Lower leg skin (tissue), 4 donors: ENCODE measurements at regions not wholly inside any gene's neighbourhood (a gene's known extent, or its start where the extent isn't known, plus 50 kb on each side); places are given as distances from the start of the nearest gene placed in this dataset.
"Not testable (repeated sequence)": the region's sequence is repeated elsewhere in the genome, so short reads cannot be mapped to it uniquely, and the experiment has no call there.

Source experiments
- DNase-seq, 2 donors: peaks; one replicate each; pipeline ENCODE4 v3.0.0-alpha.2; 2019; ENCODE audit warnings: low spot score in 2 of 2
- H3K4me3 ChIP-seq: fragments of 200-600 bp; sonication (generic); 2 replicates; pipeline ENCODE4 v1.5.1; 2017; ENCODE audit warnings: mild to moderate bottlenecking, low read depth; ENCODE audit not compliant: poor library complexity, severe bottlenecking
- POLR2A ChIP-seq, 2 donors: fragments of 450-650 bp; IDR thresholded peaks; one replicate each; pipeline ENCODE4 v1.6.1; 2016 to 2017; ENCODE audit warnings: antibody characterized with exemption in 2 of 2, mild to moderate bottlenecking in 1 of 2, moderate library complexity in 1 of 2
- WGBS, 2 donors: methylation state at CpG; one replicate each; pipeline ENCODE4 v1.1.5; 2018; 5-methylcytosine and 5-hydroxymethylcytosine counted together
- intact Hi-C: fragments of 100-400 bp; cut with DNase I; formaldehyde crosslinking; loops from one replicate; pipeline ENCODE4 v1.15.0; 2023; ENCODE audit warnings: low total_unique reads
- TF ChIP-seq, protein P1 (sequence below), 3 donors: fragments of 450-650 bp; IDR thresholded peaks; one replicate each; pipeline ENCODE4 v1.5.1; 2016; ENCODE audit warnings: antibody characterized with exemption in 3 of 3, mild to moderate bottlenecking in 3 of 3, moderate library complexity in 2 of 3

DNA sequence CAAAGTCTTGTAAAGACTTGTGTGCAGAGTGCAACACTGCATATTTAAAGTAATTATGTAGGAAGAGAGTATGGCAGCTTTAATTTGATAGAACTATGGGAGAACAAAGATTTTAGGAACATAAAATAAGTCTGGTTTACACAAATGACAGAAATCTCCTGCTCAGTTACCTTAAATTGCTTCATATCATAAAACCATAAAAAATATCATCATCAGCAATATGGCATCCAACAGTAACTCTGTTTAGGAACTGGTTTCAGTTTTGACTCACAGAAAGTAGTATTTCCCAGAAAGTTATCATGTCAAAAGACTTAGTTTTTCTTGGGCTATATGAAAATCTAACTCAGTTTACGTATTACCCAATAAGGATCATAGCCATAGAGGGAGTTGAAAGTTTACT is 292.1 kb upstream of the PMFBP1 start:
- DNase-seq = no peak
- intact Hi-C loops = no loop called here
- TF ChIP-seq, protein P1, sequence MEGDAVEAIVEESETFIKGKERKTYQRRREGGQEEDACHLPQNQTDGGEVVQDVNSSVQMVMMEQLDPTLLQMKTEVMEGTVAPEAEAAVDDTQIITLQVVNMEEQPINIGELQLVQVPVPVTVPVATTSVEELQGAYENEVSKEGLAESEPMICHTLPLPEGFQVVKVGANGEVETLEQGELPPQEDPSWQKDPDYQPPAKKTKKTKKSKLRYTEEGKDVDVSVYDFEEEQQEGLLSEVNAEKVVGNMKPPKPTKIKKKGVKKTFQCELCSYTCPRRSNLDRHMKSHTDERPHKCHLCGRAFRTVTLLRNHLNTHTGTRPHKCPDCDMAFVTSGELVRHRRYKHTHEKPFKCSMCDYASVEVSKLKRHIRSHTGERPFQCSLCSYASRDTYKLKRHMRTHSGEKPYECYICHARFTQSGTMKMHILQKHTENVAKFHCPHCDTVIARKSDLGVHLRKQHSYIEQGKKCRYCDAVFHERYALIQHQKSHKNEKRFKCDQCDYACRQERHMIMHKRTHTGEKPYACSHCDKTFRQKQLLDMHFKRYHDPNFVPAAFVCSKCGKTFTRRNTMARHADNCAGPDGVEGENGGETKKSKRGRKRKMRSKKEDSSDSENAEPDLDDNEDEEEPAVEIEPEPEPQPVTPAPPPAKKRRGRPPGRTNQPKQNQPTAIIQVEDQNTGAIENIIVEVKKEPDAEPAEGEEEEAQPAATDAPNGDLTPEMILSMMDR (IDR thresholded peaks at IDR 0.05) = no peak
- TF ChIP-seq POLR2A (IDR thresholded peaks at IDR 0.05) = no peak
- WGBS, 2 donors = 96% methylated on average over 1 of the region's 1 CpG
- H3K4me3 ChIP-seq = no peak overlapping the region

GRCh38 chr16:72458035-72458434 is 286.1 kb upstream of the PMFBP1 start:
- TF ChIP-seq POLR2A (IDR thresholded peaks at IDR 0.05) = no peak
- TF ChIP-seq, protein P1 (IDR thresholded peaks at IDR 0.05) = no peak
- DNase-seq = no peak
- WGBS, 2 donors = 82 to 94% methylated on average over 2 of the region's 2 CpGs
- intact Hi-C loops = no loop called here
- no peak overlapping the region for H3K4me3 ChIP-seq

- intact Hi-C loops = no loop called here
- no peak overlapping the region for H3K4me3 ChIP-seq
- 94 to 96% methylated on average over 4 of the region's 4 CpGs for WGBS, 2 donors
- TF ChIP-seq, protein P1 (IDR thresholded peaks at IDR 0.05) = no peak
- no peak for TF ChIP-seq POLR2A (IDR thresholded peaks at IDR 0.05)
- no peak for DNase-seq
Measured at GRCh38 chr16:72457243-72457940, 285.4 kb upstream of the PMFBP1 start.

- no peak for TF ChIP-seq POLR2A (IDR thresholded peaks at IDR 0.05)
- TF ChIP-seq, protein P1 (IDR thresholded peaks at IDR 0.05) = no peak
- intact Hi-C loops = no loop called here
- 67 to 71% methylated on average over 2 of the region's 2 CpGs for WGBS, 2 donors
- no peak overlapping the region for H3K4me3 ChIP-seq
- no peak for DNase-seq
Measured at GRCh38 chr16:72455743-72456659, 284.0 kb upstream of the PMFBP1 start.

DNA sequence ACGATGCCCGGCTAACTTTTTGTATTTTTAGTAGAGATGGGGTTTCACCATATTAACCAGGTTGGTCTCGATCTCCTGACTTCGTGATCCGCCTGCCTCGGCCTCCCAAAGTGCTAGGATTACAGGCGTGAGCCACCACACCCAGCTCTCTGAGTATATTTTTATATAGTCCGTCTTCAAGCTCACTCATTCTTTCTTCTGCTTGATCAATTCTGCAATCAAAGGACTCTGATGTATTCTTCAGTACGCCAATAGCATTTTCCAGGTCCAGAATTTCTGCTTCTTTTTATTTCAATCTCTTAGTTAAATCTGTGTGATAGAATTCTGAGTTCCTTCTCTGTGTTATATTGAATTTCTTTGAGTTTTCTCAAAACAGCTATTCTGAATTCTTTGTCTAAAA is 281.9 kb upstream of the PMFBP1 start:
- DNase-seq, H3K4me3 ChIP-seq, intact Hi-C loops: not testable (repeated sequence)
- WGBS, 2 donors = 98 to 99% methylated on average over 9 of the region's 9 CpGs

DNA sequence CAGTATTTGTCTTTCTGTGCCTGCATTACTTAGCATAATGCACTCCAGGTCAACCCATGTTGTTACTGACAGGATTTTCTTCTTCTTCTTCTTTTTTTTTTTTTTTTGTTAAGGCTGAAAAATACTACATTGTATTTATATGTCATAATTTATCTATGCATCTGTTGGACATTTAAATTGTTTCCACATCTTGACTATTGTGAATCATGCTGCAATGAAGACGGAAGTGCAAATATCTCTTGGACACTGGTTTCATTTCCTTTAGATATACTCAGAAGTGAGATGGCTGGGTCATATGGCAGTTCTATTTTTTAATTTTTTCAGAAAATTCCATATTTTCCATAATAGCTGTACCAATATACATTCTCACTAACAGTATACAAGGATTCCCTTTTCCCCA is 272.7 kb upstream of the PMFBP1 start:
- no peak for DNase-seq
- WGBS, 2 donors = 69 to 72% methylated on average over 1 of the region's 1 CpG
- intact Hi-C loops = no loop called here
- no peak overlapping the region for H3K4me3 ChIP-seq
- TF ChIP-seq, protein P1 (IDR thresholded peaks at IDR 0.05) = no peak
- no peak for TF ChIP-seq POLR2A (IDR thresholded peaks at IDR 0.05)
